Transverse colon (tissue), 4 donors: ENCODE measurements at regions not wholly inside any gene's neighbourhood (a gene's known extent, or its start where the extent isn't known, plus 50 kb on each side); places are given as distances from the start of the nearest gene placed in this dataset.

Experiments
- DNase-seq: peaks from one replicate; pipeline ENCODE4 v3.0.0-alpha.2; 2019
- H3K27ac ChIP-seq, 4 donors: fragments of 200-600 bp; sonication (generic); 2 replicates each; pipeline ENCODE4 v1.5.1; 2016 to 2018; ENCODE audit warnings: inconsistent platforms in 4 of 4
- H3K27me3 ChIP-seq: fragments of 200-600 bp; sonication (generic); 2 replicates; pipeline ENCODE4 v1.5.1; 2017; ENCODE audit warnings: inconsistent platforms
- H3K36me3 ChIP-seq, 4 donors: fragments of 200-600 bp; sonication (generic); 2 replicates each; pipeline ENCODE4 v1.5.1; 2017 to 2019; ENCODE audit warnings: inconsistent platforms in 4 of 4
- H3K4me1 ChIP-seq, 4 donors: fragments of 200-600 bp; sonication (generic); 2 replicates each; pipeline ENCODE4 v1.5.1; 2017 to 2020; ENCODE audit warnings: inconsistent platforms in 4 of 4
- H3K4me3 ChIP-seq, 4 donors: fragments of 200-600 bp; sonication (generic); 1 replicate in 1 of 4; 2 replicates in 3 of 4; pipeline versions ENCODE4 v1.5.1 to v1.6.1; 2017 to 2019; ENCODE audit warnings: inconsistent platforms in 4 of 4
- H3K9me3 ChIP-seq, 2 donors: fragments of 200-600 bp; sonication (generic); 2 replicates each; pipeline ENCODE4 v1.5.1; 2017 to 2019; ENCODE audit warnings: inconsistent platforms in 2 of 2
- EP300 ChIP-seq: sonication (generic); formaldehyde crosslinking; IDR thresholded peaks from one replicate; pipeline ENCODE4 v1.6.1; 2017; ENCODE audit warnings: antibody characterized with exemption, low read depth
- POLR2A ChIP-seq: fragments of 450-650 bp; IDR thresholded peaks from one replicate; pipeline ENCODE4 v1.6.1; 2016; ENCODE audit warnings: antibody characterized with exemption, mild to moderate bottlenecking, moderate library complexity
- POLR2AphosphoS5 ChIP-seq, 3 donors: sonication (generic); formaldehyde crosslinking; IDR thresholded peaks; one replicate each; pipeline ENCODE4 v1.6.1; 2016; ENCODE audit warnings: antibody characterized with exemption in 3 of 3
- WGBS, 2 donors: methylation state at CpG; one replicate each; pipeline ENCODE4 v1.1.5; 2018; ENCODE audit warnings: low coverage in 1 of 2; 5-methylcytosine and 5-hydroxymethylcytosine counted together
- in situ Hi-C, 4 donors: fragments of 200-750 bp; cut with MboI; loops; one replicate each; pipeline versions ENCODE4 v1.15.0 to v1.15.1; 2017; ENCODE audit warnings: low sequenced_read_pairs in 3 of 4, low pct_ligation_motif_present in 1 of 4, low pct_unique_long_range_greater_than_20kb in 1 of 4
- intact Hi-C: fragments of 100-400 bp; cut with DNase I; formaldehyde crosslinking; loops from one replicate; pipeline ENCODE4 v1.15.1; 2023; ENCODE audit warnings: low total_unique reads
- TF ChIP-seq, protein P1 (sequence below), 5 experiments: fragments of 200-600 bp in 3 of 5; fragments of 450-650 bp in 2 of 5; sonication (generic) in 3 of 5; IDR thresholded peaks; 1 replicate in 2 of 5; 2 replicates in 3 of 5; pipeline ENCODE4 v1.5.1; 2016 to 2017; ENCODE audit warnings: antibody characterized with exemption in 5 of 5, inconsistent platforms in 3 of 5, mild to moderate bottlenecking in 2 of 5, moderate library complexity in 1 of 5

DNA sequence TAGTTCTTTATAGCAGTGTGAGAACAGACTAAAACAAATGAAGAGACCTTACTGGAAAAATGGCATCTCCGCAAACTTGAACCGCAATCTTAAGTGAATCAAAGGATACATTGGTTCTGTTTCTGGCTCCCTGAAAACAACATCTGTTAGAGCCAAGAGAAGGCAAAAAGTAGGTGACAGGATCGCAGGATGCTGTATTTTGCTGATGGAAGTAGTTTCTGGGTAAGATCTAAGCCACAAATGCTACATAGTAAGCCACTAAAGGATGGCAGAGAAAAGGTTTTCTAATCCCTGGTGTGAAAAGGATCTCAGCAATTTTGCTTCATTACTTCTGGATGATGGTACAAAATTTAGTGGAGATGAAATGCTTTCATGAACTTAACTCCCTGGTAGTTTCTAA, 63.3 kb upstream of the HTR4 start:
- intact Hi-C loops: no loop called here
- 88% methylated on average over 3 of the region's 3 CpGs; no CpG with 5 or more reads in 1 of the 2 donors for WGBS, 2 donors
- DNase-seq: no peak
- in situ Hi-C loops: loop anchor here in 1 of 4 donors (25.0 kb wide), 1 partner anchor 530 kb away; no protein-coding TSS in a partner anchor
- no peaks in the 10 kb centered on the region for H3K27me3 ChIP-seq
- H3K27ac ChIP-seq: no peak overlapping the region
- no peaks in the 10 kb centered on the region for H3K4me1 ChIP-seq
- no peaks in the 10 kb centered on the region for H3K36me3 ChIP-seq
- no peak overlapping the region for H3K4me3 ChIP-seq
- TF ChIP-seq POLR2A (no peak), POLR2AphosphoS5 (IDR thresholded peaks at IDR 0.05) (no peak), EP300 (no peak)
- TF ChIP-seq, protein P1, sequence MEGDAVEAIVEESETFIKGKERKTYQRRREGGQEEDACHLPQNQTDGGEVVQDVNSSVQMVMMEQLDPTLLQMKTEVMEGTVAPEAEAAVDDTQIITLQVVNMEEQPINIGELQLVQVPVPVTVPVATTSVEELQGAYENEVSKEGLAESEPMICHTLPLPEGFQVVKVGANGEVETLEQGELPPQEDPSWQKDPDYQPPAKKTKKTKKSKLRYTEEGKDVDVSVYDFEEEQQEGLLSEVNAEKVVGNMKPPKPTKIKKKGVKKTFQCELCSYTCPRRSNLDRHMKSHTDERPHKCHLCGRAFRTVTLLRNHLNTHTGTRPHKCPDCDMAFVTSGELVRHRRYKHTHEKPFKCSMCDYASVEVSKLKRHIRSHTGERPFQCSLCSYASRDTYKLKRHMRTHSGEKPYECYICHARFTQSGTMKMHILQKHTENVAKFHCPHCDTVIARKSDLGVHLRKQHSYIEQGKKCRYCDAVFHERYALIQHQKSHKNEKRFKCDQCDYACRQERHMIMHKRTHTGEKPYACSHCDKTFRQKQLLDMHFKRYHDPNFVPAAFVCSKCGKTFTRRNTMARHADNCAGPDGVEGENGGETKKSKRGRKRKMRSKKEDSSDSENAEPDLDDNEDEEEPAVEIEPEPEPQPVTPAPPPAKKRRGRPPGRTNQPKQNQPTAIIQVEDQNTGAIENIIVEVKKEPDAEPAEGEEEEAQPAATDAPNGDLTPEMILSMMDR (IDR thresholded peaks at IDR 0.05): no peak
- no peaks in the 10 kb centered on the region for H3K9me3 ChIP-seq

DNA sequence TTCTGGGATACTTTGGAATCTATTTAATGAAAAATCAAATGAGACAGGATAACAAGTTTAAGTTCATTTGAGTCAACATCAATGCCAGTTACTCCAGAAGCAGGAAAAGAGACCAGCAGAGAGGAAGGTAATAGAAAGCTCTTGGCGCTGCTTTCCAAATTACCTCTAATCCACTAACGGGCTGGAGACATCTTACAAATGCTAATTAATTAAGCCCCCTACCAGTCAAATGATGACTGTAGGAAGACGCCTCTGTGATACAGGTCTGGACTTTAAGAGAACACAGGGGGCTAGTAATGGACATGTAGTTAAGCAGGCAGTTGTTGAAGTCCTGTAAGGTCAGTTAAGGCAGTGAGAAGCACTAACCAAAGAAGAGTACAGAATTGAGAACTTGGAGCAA, 65.3 kb upstream of the HTR4 start:
- H3K4me1 ChIP-seq: no peaks in the 10 kb centered on the region
- no peaks in the 10 kb centered on the region for H3K9me3 ChIP-seq
- no peaks in the 10 kb centered on the region for H3K27me3 ChIP-seq
- WGBS, 2 donors: 78 to 81% methylated on average over 2 to 3 of the region's 3 CpGs
- no peak for DNase-seq
- intact Hi-C loops (no loop called here), in situ Hi-C loops (loop anchor here (10.0 to 25.0 kb wide), 3 partner anchors 275 to 535 kb away; no protein-coding TSS in a partner anchor)
- TF ChIP-seq POLR2AphosphoS5 (IDR thresholded peaks at IDR 0.05) (no peak), POLR2A (no peak), EP300 (no peak)
- TF ChIP-seq, protein P1 (IDR thresholded peaks at IDR 0.05): no peak
- no peaks in the 10 kb centered on the region for H3K36me3 ChIP-seq
- no peak overlapping the region for H3K27ac ChIP-seq
- no peak overlapping the region for H3K4me3 ChIP-seq

DNA sequence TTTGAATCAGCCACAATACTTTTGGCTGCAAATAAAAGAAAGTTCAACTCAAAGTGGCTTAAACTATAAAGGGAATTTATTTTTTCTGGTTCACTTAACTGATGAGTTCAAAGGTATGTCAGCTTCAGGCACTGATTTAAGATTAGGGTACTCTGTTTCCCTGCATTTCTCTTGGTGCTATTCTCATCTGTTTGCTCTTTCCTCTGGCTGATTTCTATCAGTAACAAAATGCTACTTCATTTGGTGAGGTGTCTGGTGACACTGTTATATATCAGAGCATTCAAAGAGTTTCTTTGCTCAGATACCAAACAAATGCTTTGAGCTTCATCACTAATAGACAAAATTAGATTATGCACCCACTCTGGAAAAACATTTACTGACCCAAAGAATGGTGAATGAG, 65.9 kb upstream of the HTR4 start:
- Histone ChIP-seq H3K27ac (no peak overlapping the region), H3K36me3 (no peaks in the 10 kb centered on the region), H3K9me3 (no peaks in the 10 kb centered on the region), H3K4me3 (no peak overlapping the region), H3K27me3 (no peaks in the 10 kb centered on the region), H3K4me1 (no peaks in the 10 kb centered on the region)
- TF ChIP-seq POLR2AphosphoS5 (IDR thresholded peaks at IDR 0.05): no peak
- TF ChIP-seq, protein P1 (IDR thresholded peaks at IDR 0.05): no peak
- no peak for TF ChIP-seq EP300
- no peak for TF ChIP-seq POLR2A
- DNase-seq: no peak
- in situ Hi-C loops (loop anchor here (10.0 to 25.0 kb wide), 3 partner anchors 275 to 535 kb away; no protein-coding TSS in a partner anchor), intact Hi-C loops (no loop called here)

DNA sequence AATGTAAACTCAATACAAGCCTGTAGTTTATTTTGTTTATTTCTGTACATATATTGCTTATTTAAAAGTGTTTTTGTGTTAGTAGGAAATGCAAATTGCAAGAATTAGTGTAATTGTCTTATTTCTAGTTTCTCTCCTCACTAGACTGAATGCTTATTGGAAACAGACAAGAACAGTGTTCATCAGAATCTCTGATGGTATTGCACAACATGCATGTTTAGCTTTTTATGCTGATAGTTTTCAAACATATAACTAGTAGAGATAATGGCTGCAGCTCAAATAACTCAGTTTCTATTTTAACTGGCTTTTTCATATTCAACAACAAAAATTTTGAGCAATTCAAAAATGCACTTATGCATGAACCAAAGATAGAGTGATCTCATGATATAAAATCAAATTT, 68.8 kb upstream of the HTR4 start:
- intact Hi-C loops (no loop called here), in situ Hi-C loops (loop anchor here (10.0 to 25.0 kb wide), 3 partner anchors 278 to 538 kb away; no protein-coding TSS in a partner anchor)
- no peaks in the 10 kb centered on the region for H3K36me3 ChIP-seq
- H3K9me3 ChIP-seq: no peaks in the 10 kb centered on the region
- TF ChIP-seq POLR2A: no peak
- TF ChIP-seq POLR2AphosphoS5 (IDR thresholded peaks at IDR 0.05): no peak
- TF ChIP-seq EP300: no peak
- TF ChIP-seq, protein P1 (IDR thresholded peaks at IDR 0.05): no peak
- no peak overlapping the region for H3K4me3 ChIP-seq
- no peak overlapping the region for H3K27ac ChIP-seq
- no peaks in the 10 kb centered on the region for H3K27me3 ChIP-seq
- no peak for DNase-seq
- no peaks in the 10 kb centered on the region for H3K4me1 ChIP-seq
